GM18505 (cell line): ENCODE measurements at regions not wholly inside any gene's neighbourhood (a gene's known extent, or its start where the extent isn't known, plus 50 kb on each side); places are given as distances from the start of the nearest gene placed in this dataset.
"Not testable (repeated sequence)": the region's sequence is repeated elsewhere in the genome, so short reads cannot be mapped to it uniquely, and the experiment has no call there.

Experiments used
- ATAC-seq: cut with Tn5 transposase; IDR thresholded peaks from one replicate; pipeline ENCODE4 v1.9.1; 2021; ENCODE audit not compliant: unreplicated experiment
- POLR2A ChIP-seq: IDR thresholded peaks from 4 replicates; pipeline ENCODE4 v1.6.1; 2011; ENCODE audit warnings: borderline replicate concordance; ENCODE audit not compliant: insufficient read depth, insufficient read length; ENCODE audit errors: extremely low read depth

DNA sequence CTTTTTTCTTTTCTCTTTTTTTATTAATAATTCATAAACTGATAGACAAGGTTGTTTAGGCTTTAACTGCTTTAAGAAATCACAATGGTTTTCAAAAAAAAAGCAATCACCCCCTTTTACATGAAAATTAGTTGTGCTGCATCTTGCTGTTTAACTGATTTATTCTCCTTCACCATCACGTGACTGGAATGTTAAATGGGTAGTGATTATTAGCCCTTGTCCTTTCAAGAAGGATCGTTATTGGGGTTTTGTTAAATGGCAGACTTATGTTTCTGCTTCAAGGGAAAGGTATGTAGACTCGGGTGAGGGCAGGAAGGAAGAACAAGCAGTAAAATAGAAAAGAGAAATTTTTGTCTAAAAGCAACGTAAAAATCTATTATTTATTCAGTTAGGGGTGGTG, 175.6 kb upstream of the TLE4 start:
- TF ChIP-seq POLR2A, result no peak
- no peak for ATAC-seq

DNA sequence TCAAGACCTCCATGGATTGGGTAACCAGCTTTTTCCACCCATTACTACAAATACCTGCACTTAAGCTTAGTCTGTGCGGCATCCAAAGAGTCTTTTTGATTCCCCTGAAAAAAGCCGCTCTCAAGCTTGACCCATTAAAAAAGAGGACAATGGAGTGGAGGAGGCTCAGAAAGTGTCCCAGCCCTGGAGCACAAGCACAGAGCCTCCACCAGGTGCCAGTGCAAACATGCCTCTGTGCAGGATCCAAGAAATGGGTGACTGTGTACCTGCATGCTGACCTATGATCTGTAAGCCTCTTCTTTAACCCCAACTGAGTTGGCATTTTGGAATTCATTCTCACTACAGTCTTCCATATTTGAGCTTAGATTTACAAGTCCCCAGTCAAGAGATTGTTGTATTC, 168.3 kb upstream of the TLE4 start:
- no peak for TF ChIP-seq POLR2A
- no peak for ATAC-seq

DNA sequence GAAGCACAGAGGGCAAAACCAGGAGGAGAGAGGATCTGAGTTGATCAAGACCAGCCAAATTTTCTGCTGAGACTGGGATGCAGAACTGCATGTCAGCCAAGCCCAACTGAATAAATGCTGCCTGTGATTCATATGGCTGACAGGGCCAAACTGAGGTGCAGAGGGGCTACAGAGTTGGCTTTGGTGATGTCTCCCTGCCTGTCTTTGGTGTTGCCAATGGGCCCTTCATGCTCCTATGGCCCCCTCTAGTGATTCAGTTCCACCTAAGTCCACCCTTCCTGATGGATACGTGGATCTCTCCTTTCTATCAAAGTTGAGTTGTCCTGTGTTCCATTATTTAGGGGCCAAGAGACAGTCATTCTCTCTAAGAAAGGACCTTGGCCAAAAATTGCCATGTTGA, 163.6 kb upstream of the TLE4 start:
- no peak for ATAC-seq
- TF ChIP-seq POLR2A, result no peak

DNA sequence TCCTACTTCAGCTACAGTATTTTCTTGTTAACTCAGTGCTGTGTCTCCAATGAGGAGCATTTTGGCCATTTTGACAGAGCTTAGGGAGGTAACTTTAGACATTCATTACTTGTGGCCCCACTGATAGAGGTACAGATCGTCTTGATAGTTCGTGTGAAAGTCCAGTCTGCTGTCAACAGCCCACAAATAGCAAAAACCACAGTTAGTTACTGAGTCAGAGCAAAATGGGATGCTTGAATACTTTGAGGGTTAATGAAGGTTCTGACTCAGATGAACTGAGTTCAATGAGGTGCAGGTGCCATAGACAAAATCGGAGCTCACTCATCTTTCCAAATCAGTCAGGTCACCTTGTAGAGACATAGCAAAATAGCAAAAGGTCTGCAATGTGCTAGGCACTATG, 163.1 kb upstream of the TLE4 start:
- TF ChIP-seq POLR2A, result no peak
- no peak for ATAC-seq

DNA sequence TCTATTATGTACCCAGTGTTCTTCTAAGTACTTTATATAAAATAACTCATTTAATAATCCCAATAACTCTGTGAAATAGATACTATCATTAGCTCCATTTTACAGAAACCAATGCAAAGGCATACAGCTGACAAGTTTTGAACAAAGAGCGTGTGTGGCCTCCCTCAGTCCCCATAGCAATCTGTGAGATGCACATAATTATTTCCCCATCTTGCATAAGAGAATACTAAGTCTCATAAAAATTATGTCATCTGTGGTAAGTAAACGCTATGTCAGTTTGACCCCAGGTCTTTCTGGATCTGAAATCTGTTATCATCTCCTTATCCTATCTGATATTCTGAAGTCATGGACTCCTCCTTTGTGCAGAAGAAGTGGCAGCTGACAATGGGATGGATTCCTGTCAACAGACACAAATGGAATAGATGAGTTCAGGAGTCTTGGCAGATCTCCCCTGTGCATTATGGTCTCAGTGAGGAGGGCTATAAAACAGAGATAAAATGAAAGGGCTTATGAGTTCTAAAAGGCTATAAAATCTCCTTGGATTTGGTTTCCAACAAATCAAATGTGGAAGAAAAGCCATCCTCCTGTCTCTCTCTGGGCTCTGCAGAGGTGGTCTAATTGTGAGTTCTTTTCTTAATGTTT, 162.5 kb upstream of the TLE4 start:
- no peak for TF ChIP-seq POLR2A

DNA sequence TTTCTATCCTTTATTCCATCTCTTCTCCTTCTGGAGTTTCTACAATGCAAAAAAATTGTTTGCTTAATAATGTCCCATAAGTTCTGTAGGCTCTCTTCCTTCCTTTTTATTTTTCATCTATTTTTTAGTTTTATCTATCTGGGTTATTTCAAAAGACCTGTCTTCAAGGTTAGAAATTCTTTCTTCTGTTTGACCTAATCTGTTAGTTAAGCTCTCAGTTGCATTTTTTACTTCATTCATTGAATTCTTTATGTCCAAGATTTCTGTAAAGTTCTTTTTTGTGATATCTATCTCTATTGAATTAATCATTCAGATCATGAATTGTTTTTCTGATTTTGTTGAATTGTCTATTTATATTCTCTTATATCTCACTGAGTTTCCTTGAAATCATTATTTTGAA, 145.9 kb upstream of the TLE4 start:
- TF ChIP-seq POLR2A, result no peak
- no peak for ATAC-seq

More for the DNA sequence above, 162.5 kb upstream of the TLE4 start:
- ATAC-seq, result no peak

DNA sequence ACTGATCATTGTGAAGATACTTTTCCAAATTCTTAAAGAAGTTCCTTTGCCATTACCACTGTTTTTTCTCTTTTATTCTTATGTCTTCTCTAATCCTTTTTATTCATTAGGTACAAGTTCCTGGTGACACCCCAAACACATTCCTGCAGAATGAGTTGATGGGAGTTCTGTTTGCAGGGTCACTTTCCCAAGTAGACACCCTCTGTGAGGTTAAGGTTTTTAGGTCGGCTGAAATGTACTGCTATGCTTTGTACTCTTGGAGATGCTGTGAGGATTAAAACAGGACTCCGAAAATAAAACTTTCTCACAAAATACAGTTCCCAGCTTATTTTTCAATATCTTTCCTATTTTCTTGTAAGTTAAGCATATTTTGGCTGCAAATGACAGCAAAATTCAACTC, 143.3 kb upstream of the TLE4 start:
- no peak for ATAC-seq
- TF ChIP-seq POLR2A, result no peak

DNA sequence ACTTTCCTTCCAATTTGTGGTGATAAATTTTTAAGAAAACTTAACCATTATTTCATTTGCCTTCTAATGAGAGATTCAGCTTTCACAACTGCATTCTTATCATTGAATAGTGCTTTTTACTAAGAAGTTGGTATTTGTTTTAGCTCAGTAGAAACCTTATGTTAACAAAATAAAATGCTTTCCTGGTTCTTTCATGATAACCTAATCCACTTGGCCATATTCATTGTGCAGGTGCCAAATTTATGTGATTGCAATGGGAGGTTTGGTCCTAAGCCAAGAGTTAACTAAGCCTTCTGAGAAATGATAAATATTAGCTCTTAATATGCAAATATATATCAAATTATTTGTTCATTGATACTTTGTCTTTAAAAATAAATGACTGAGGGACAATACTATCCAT, 141.1 kb upstream of the TLE4 start:
- no peak for TF ChIP-seq POLR2A
- ATAC-seq, result no peak

DNA sequence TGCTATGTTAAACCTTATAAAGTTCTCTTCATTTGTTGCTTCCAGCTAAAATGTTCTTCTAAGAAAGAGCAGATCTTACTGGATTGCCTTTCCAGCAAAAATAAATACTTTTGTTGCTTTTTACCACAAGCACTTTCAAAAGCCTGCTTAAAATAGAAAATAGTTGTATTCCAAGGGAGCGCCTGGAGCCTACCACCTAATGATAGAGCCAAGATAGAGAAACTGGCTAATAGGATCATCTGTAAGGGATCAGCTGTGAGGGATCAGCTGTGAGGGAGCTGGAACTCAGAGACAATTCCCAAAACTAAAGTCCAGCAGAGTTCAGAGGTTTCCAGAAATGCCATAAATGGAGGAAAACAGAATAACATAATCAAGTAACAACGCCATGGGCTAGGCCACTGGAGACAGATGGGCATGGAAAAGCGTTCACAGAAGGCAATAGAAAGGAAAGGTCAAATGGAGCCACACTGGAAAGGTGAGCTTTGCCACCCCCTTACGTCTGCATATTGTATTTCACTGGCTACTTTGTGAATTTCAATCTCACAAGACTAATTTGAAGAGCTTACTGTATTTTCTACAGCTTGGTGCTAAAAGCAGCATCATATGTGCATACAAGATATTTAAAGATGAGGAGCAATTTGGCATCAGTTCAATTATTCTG, 140.6 kb upstream of the TLE4 start:
- no peak for ATAC-seq
- no peak for TF ChIP-seq POLR2A

DNA sequence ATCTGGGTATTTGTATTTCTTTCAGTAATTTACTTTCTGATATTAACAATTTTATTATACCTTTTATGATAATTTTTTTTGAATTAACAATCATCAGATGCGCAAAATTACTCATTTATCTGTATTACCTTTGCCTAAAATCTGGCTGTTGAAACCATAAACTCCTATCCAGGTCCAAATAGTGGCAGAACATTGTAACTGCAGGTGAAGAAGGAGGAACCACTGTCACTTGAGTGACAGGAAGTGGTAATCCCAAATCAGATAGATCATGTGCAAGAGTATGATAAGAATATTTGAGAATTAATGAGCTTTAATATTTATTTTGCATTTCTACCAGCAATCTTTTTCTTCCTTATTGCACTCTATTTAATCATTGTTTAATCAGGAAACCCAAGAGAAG, 139.3 kb upstream of the TLE4 start:
- no peak for TF ChIP-seq POLR2A
- ATAC-seq, result no peak

DNA sequence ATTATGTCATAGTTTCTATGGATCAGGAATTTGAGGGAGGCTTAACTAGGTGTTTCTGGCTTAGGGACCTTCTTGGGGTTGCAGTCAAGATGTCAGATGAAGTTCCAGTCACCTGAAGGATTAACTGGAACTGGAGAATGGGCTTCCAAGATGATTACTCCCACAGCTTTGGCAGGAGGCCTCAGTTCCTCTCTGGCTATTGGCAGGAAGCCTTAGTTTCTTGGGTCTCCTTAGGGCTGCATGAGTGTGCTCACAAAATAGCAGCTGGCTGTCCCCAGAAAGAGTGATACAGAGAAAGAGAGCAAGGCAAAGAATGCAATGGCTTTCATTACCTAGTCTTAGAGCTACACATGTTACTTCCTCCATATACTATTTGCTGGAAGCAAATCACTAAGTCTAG, 138.1 kb upstream of the TLE4 start:
- ATAC-seq, result no peak
- TF ChIP-seq POLR2A, result no peak

DNA sequence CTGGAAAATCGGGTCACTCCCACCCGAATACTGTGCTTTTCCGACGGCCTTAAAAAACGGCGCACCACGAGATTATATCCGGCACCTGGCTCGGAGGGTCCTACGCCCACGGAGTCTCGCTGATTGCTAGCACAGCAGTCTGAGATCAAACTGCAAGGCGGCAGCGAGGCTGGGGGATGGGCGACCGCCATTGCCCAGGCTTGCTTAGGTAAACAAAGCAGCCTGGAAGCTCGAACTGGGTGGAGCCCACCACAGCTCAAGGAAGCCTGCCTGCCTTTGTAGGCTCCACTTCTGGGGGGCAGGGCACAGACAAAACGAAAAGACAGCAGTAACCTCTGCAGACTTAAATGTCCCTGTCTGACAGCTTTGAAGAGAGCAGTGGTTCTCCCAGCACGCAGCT, 132.5 kb upstream of the TLE4 start:
- not testable (repeated sequence) for ATAC-seq

DNA sequence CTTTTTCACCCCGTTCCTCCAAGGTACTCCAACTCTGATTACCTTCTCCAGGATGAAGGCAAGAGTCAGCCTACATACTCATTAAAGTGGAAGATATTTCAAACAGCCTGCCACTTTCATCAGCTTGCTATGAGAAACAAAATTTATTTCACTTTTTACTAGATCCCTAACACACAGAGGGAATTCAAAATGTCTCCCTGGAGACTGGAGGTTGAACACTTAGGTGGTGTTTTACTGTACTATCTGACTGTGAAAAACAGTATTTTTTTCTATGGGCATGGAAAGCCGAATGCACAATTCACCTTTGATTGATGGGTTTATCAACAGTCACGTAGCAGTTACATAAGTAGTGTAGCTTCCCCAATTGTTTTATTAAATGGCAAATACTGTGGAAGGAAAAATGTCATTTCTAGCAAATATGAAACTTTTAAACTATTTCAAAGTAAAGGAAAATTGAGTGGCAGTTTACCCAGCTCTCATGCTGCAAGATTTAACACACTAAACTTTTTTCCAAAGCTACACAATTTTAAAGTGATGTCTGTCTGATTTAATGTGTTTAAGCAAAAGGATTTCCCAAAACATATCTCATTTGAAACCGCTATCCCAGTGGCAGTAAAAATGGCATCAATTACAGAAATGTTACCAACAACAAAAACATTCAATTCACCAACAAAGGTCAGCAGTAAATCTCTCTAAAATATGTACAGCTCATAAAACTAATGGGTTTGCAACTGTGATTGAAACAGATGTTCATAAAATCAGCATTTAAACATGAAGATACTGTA, 125.0 kb upstream of the TLE4 start:
- TF ChIP-seq POLR2A, result no peak
- ATAC-seq, result no peak

DNA sequence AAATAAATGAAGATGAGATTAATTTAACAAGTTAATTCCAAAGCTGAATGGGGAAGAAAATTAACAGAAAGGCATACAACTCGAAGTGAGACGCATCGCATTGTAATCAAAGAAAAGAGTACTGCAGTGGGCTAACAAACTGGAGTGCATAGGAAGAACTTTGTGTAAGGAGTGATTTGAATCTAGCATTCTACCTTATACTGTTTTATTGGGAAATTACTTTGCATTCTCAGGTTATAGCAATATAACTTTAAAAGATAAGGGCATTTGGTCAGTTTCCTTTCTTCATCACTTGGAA, 124.5 kb upstream of the TLE4 start:
- TF ChIP-seq POLR2A, result no peak
- ATAC-seq, result no peak
